Fibroblast of lung (primary cell): ENCODE measurements at regions not wholly inside any gene's neighbourhood (a gene's known extent, or its start where the extent isn't known, plus 50 kb on each side); places are given as distances from the start of the nearest gene placed in this dataset.

Source experiments
- DNase-seq, 2 donors: peaks; one replicate each; pipeline versions ENCODE4 v3.0.0 to v3.0.0-alpha.2; 2010; ENCODE audit warnings: low read depth in 2 of 2
- H2AFZ ChIP-seq: 2 replicates; pipeline ENCODE4 v1.5.1; 2012; ENCODE audit warnings: low read length, control low read depth, inconsistent platforms
- H3K27ac ChIP-seq: 2 replicates; pipeline ENCODE4 v1.5.1; 2011; ENCODE audit warnings: low read length, control low read depth; ENCODE audit not compliant: insufficient read depth
- H3K27me3 ChIP-seq: 2 replicates; pipeline ENCODE4 v1.5.1; 2011; ENCODE audit warnings: mild to moderate bottlenecking, low read length; ENCODE audit not compliant: control insufficient read depth, insufficient read depth
- H3K36me3 ChIP-seq: 2 replicates; pipeline ENCODE4 v1.5.1; 2011; ENCODE audit warnings: low read length; ENCODE audit not compliant: control insufficient read depth, insufficient read depth
- H3K4me1 ChIP-seq: 2 replicates; pipeline ENCODE4 v1.5.1; 2011; ENCODE audit warnings: low read length; ENCODE audit not compliant: control insufficient read depth, insufficient read depth; ENCODE audit errors: extremely low read depth
- H3K4me2 ChIP-seq: 2 replicates; pipeline ENCODE4 v1.5.1; 2011; ENCODE audit warnings: low read length, control low read depth; ENCODE audit not compliant: insufficient read depth; ENCODE audit errors: extremely low read depth
- H3K4me3 ChIP-seq, 4 experiments: fragments of 200-600 bp in 1 of 4; sonication (generic) in 1 of 4; replicated peaks in 1 of 4; 2 replicates each; pipeline ENCODE4 v1.5.1; 2011 to 2016; ENCODE audit warnings: low read length in 4 of 4, low read depth in 3 of 4, mild to moderate bottlenecking in 3 of 4, control low read depth in 2 of 4, inconsistent platforms in 1 of 4, mixed read lengths in 1 of 4; ENCODE audit not compliant: insufficient read depth in 1 of 4; ENCODE audit errors: control extremely low read depth in 1 of 4
- H3K79me2 ChIP-seq: 2 replicates; pipeline ENCODE4 v1.5.1; 2012; ENCODE audit warnings: mild to moderate bottlenecking, low read length, inconsistent platforms; ENCODE audit not compliant: control insufficient read depth, insufficient read depth
- H3K9ac ChIP-seq: 2 replicates; pipeline ENCODE4 v1.5.1; 2011; ENCODE audit warnings: mild to moderate bottlenecking, low read length, control low read depth; ENCODE audit not compliant: insufficient read depth
- H3K9me3 ChIP-seq: 2 replicates; pipeline ENCODE4 v1.5.1; 2012; ENCODE audit warnings: low read depth, low read length; ENCODE audit not compliant: control insufficient read depth, insufficient read depth
- H4K20me1 ChIP-seq: 2 replicates; pipeline ENCODE4 v1.5.1; 2011; ENCODE audit warnings: low read length; ENCODE audit not compliant: control insufficient read depth, insufficient read depth; ENCODE audit errors: extremely low read depth
- CTCF ChIP-seq, 2 donors: IDR thresholded peaks in 1 of 2; conservative IDR thresholded peaks in 1 of 2; 1 replicate in 1 of 2; 2 replicates in 1 of 2; pipeline ENCODE4 v1.5.1; 2011 to 2012; ENCODE audit warnings: low read length in 2 of 2, control low read depth in 1 of 2, inconsistent platforms in 1 of 2, low read depth in 1 of 2, mild to moderate bottlenecking in 1 of 2
- EZH2 ChIP-seq: IDR thresholded peaks from 2 replicates; pipeline ENCODE4 v1.5.1; 2012; ENCODE audit warnings: low read length, control low read depth, mild to moderate bottlenecking; ENCODE audit errors: missing control alignments

- Histone ChIP-seq H3K27me3 (no peaks in the 10 kb centered on the region), H3K36me3 (no peaks in the 10 kb centered on the region), H3K9me3 (no peaks in the 10 kb centered on the region), H3K27ac (no peak overlapping the region), H3K4me1 (no peaks in the 10 kb centered on the region), H3K4me2 (no peak overlapping the region), H3K9ac (no peak overlapping the region), H4K20me1 (no peaks in the 10 kb centered on the region), H2AFZ (no peak overlapping the region), H3K4me3 (no peak overlapping the region), H3K79me2 (no peaks in the 10 kb centered on the region)
- TF ChIP-seq CTCF (conservative IDR thresholded peaks at IDR 0.05 in 1 of 2, IDR thresholded peaks at IDR 0.05 in 1 of 2; ENCODE audit: low read depth in 1 of 2, low read length in 2 of 2) (no peak), EZH2 (no peak)
- DNase-seq, result peak in 1 of 2 donors; percentile 3
Observed at GRCh38 chr5:67561151-67561932, 364.7 kb upstream of the CD180 start.

- Histone ChIP-seq H3K9me3 (no peaks in the 10 kb centered on the region), H4K20me1 (no peaks in the 10 kb centered on the region), H3K36me3 (no peaks in the 10 kb centered on the region), H3K79me2 (no peaks in the 10 kb centered on the region), H2AFZ (no peak overlapping the region), H3K4me3 (no peak overlapping the region), H3K9ac (no peak overlapping the region), H3K27ac (no peak overlapping the region), H3K4me2 (no peak overlapping the region), H3K27me3 (no peaks in the 10 kb centered on the region), H3K4me1 (peaks cover 2% of the 10 kb centered on the region)
- no peak for DNase-seq
- TF ChIP-seq CTCF (conservative IDR thresholded peaks at IDR 0.05 in 1 of 2, IDR thresholded peaks at IDR 0.05 in 1 of 2; ENCODE audit: low read depth in 1 of 2, low read length in 2 of 2), result no peak
- TF ChIP-seq EZH2, result no peak
Observed at GRCh38 chr5:67552773-67553172, 356.2 kb upstream of the CD180 start.

GRCh38 chr5:67549947-67550346 is 353.3 kb upstream of the CD180 start:
- Histone ChIP-seq H3K9me3 (no peaks in the 10 kb centered on the region), H3K27ac (no peak overlapping the region), H3K79me2 (no peaks in the 10 kb centered on the region), H2AFZ (no peak overlapping the region), H3K4me2 (no peak overlapping the region), H3K4me3 (no peak overlapping the region), H3K9ac (no peak overlapping the region), H3K27me3 (no peaks in the 10 kb centered on the region), H3K4me1 (peaks cover 2% of the 10 kb centered on the region), H3K36me3 (no peaks in the 10 kb centered on the region), H4K20me1 (no peaks in the 10 kb centered on the region)
- no peak for TF ChIP-seq CTCF (conservative IDR thresholded peaks at IDR 0.05 in 1 of 2, IDR thresholded peaks at IDR 0.05 in 1 of 2; ENCODE audit: low read depth in 1 of 2, low read length in 2 of 2)
- no peak for TF ChIP-seq EZH2
- no peak for DNase-seq
